GM12892 (cell line): ENCODE measurements at regions not wholly inside any gene's neighbourhood (a gene's known extent, or its start where the extent isn't known, plus 50 kb on each side); places are given as distances from the start of the nearest gene placed in this dataset.

ENCODE experiments used
- POLR2A ChIP-seq: IDR thresholded peaks from 2 replicates; pipeline ENCODE4 v1.6.1; 2011; ENCODE audit warnings: low read depth, low read length, control low read depth
- POLR2AphosphoS5 ChIP-seq: IDR thresholded peaks from 2 replicates; pipeline ENCODE4 v1.6.1; 2011; ENCODE audit warnings: low read depth, low read length, control low read depth

- no peak for TF ChIP-seq POLR2AphosphoS5
- no peak for TF ChIP-seq POLR2A
Observed at GRCh38 chr9:27756418-27756817, 183.1 kb upstream of the C9orf72 start.
